SU-DHL-6 (cell line): ENCODE measurements at regions not wholly inside any gene's neighbourhood (a gene's known extent, or its start where the extent isn't known, plus 50 kb on each side); places are given as distances from the start of the nearest gene placed in this dataset.

Source experiments
- H2AFZ ChIP-seq: fragments of 200-600 bp; sonication (generic); 2 replicates; pipeline ENCODE4 v1.6.1; 2014; ENCODE audit warnings: low read depth, mild to moderate bottlenecking, moderate library complexity, mixed read lengths, antibody characterized with exemption, low read length; ENCODE audit not compliant: severe bottlenecking
- H3F3A ChIP-seq: fragments of 200-600 bp; shearing (Covaris generic); 2 replicates; pipeline ENCODE4 v1.6.0; 2016; ENCODE audit warnings: antibody characterized with exemption, mild to moderate bottlenecking; ENCODE audit not compliant: insufficient read depth
- H3K27ac ChIP-seq: fragments of 200-600 bp; sonication (generic); 2 replicates; pipeline ENCODE4 v1.5.1; 2016; ENCODE audit warnings: low read depth, mild to moderate bottlenecking, low read length, moderate library complexity, mixed read lengths
- H3K27me3 ChIP-seq: fragments of 200-600 bp; sonication (generic), shearing (Covaris generic); 2 replicates; pipeline ENCODE4 v1.6.0; 2014; ENCODE audit warnings: mild to moderate bottlenecking, low read length
- H3K36me3 ChIP-seq: fragments of 200-600 bp; sonication (generic); 2 replicates; pipeline ENCODE4 v1.6.1; 2014; ENCODE audit warnings: mild to moderate bottlenecking, low read length, mixed read lengths
- H3K4me2 ChIP-seq: fragments of 300-600, 200-600 bp; shearing (Covaris generic), sonication (generic); 2 replicates; pipeline ENCODE4 v1.6.0; 2014; ENCODE audit warnings: low read length, low read depth, mild to moderate bottlenecking; ENCODE audit not compliant: poor library complexity, severe bottlenecking
- H3K4me3 ChIP-seq: fragments of 200-600 bp; sonication (generic); 2 replicates; pipeline ENCODE4 v1.5.1; 2014; ENCODE audit warnings: antibody characterized with exemption, low read length, mild to moderate bottlenecking, mixed read lengths; ENCODE audit not compliant: insufficient read depth, poor library complexity, severe bottlenecking
- H3K79me2 ChIP-seq: fragments of 200-600 bp; sonication (generic); 2 replicates; pipeline ENCODE4 v1.6.1; 2014; ENCODE audit warnings: mild to moderate bottlenecking, low read length, moderate library complexity; ENCODE audit not compliant: insufficient read depth
- H3K9ac ChIP-seq: fragments of 200-600 bp; sonication (generic); 2 replicates; pipeline ENCODE4 v1.7.0; 2014; ENCODE audit warnings: mild to moderate bottlenecking, low read length
- H3K9me2 ChIP-seq: fragments of 200-600 bp; sonication (generic); replicated peaks from 2 replicates; pipeline ENCODE4 v1.6.1; 2014; ENCODE audit warnings: low read length; ENCODE audit not compliant: insufficient read depth
- H3K9me3 ChIP-seq: fragments of 200-600 bp; sonication (generic); 2 replicates; pipeline ENCODE4 v1.6.1; 2014; ENCODE audit warnings: low read length, mixed read lengths; ENCODE audit not compliant: insufficient read depth
- H4K20me1 ChIP-seq: fragments of 200-600 bp; sonication (generic); 2 replicates; pipeline ENCODE4 v1.6.1; 2014; ENCODE audit warnings: low read depth, mild to moderate bottlenecking, antibody characterized with exemption, low read length, moderate library complexity, mixed read lengths
- CTCF ChIP-seq: fragments of 200-600 bp; sonication (generic); IDR thresholded peaks from one replicate; pipeline ENCODE4 v1.5.1; 2017; ENCODE audit warnings: antibody characterized with exemption, mild to moderate bottlenecking, low read length, moderate library complexity; ENCODE audit not compliant: insufficient read depth, poor library complexity, severe bottlenecking
- EZH2phosphoT487 ChIP-seq: fragments of 200-600 bp; sonication (generic), shearing (Covaris generic); conservative IDR thresholded peaks from 2 replicates; pipeline ENCODE4 v1.6.1; 2018; ENCODE audit warnings: mild to moderate bottlenecking, antibody characterized with exemption, low read length, moderate library complexity, mixed read lengths

- Histone ChIP-seq H3K36me3 (no peaks in the 10 kb centered on the region), H3K79me2 (no peaks in the 10 kb centered on the region), H3K27ac (no peak overlapping the region), H3K9me2 (no peaks in the 10 kb centered on the region), H3K4me2 (no peak overlapping the region), H3F3A (no peaks in the 10 kb centered on the region), H3K9ac (no peak overlapping the region), H4K20me1 (no peaks in the 10 kb centered on the region), H3K27me3 (no peaks in the 10 kb centered on the region), H3K9me3 (no peaks in the 10 kb centered on the region), H3K4me3 (no peak overlapping the region), H2AFZ (no peak overlapping the region)
- TF ChIP-seq CTCF (no peak), EZH2phosphoT487 (no peak)
These were observed 101.1 kb downstream of the LYZL1 start for GRCh38 chr10:29389935-29390334.

- Histone ChIP-seq H3K9me3 (no peaks in the 10 kb centered on the region), H3K27me3 (no peaks in the 10 kb centered on the region), H3K9ac (no peak overlapping the region), H3K9me2 (no peaks in the 10 kb centered on the region), H3K4me3 (no peak overlapping the region), H2AFZ (no peak overlapping the region), H3K4me2 (no peak overlapping the region), H3K36me3 (no peaks in the 10 kb centered on the region), H3F3A (no peaks in the 10 kb centered on the region), H3K79me2 (no peaks in the 10 kb centered on the region), H3K27ac (no peak overlapping the region), H4K20me1 (no peaks in the 10 kb centered on the region)
- TF ChIP-seq CTCF (peak; percentile 61), EZH2phosphoT487 (no peak)
These were observed 103.6 kb downstream of the LYZL1 start for GRCh38 chr10:29392376-29393021.

- no peak overlapping the region for H2AFZ ChIP-seq
- no peaks in the 10 kb centered on the region for H3F3A ChIP-seq
- H3K27ac ChIP-seq = no peak overlapping the region
- TF ChIP-seq EZH2phosphoT487 (no peak), CTCF (no peak)
- H3K36me3 ChIP-seq = no peaks in the 10 kb centered on the region
- H4K20me1 ChIP-seq = no peaks in the 10 kb centered on the region
- no peak overlapping the region for H3K4me2 ChIP-seq
- no peaks in the 10 kb centered on the region for H3K9me3 ChIP-seq
- H3K27me3 ChIP-seq = no peaks in the 10 kb centered on the region
- no peak overlapping the region for H3K4me3 ChIP-seq
- H3K79me2 ChIP-seq = no peaks in the 10 kb centered on the region
- H3K9me2 ChIP-seq = no peaks in the 10 kb centered on the region
- H3K9ac ChIP-seq = no peak overlapping the region
These were observed 105.6 kb downstream of the LYZL1 start for GRCh38 chr10:29394321-29394932.
